ENCODE measurements at regions not wholly inside any gene's neighbourhood (a gene's known extent, or its start where the extent isn't known, plus 50 kb on each side); places are given as distances from the start of the nearest gene placed in this dataset. TPM values are rescaled to one million over a fixed set of nuclear protein-coding genes. Genes with fewer than 3 reads are reported as not detected.
"Not testable (repeated sequence)": the region's sequence is repeated elsewhere in the genome, so short reads cannot be mapped to it uniquely, and the experiment has no call there.

DNA sequence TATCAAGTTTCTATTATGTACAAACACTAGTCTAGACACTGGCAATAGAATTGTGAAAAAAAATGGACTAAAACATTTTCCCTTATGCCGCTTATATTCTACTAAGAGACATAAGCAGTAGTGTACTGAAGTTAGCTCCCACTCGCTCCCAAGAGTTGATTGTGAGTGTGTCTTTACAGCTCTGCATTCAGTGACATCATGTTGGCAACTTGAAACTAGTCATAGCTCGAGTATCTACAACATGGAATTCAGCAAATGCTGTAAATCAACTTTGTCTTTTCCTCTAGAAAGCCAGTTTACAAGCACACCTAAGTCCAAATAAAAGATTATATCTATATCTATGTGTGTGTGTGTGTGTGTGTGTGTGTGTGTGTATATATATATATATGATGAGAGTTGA, 58.8 kb upstream of the MAGI2 start:
- no peak for DNase-seq (ENCODE audit: low read depth)
- TF ChIP-seq, protein P1, sequence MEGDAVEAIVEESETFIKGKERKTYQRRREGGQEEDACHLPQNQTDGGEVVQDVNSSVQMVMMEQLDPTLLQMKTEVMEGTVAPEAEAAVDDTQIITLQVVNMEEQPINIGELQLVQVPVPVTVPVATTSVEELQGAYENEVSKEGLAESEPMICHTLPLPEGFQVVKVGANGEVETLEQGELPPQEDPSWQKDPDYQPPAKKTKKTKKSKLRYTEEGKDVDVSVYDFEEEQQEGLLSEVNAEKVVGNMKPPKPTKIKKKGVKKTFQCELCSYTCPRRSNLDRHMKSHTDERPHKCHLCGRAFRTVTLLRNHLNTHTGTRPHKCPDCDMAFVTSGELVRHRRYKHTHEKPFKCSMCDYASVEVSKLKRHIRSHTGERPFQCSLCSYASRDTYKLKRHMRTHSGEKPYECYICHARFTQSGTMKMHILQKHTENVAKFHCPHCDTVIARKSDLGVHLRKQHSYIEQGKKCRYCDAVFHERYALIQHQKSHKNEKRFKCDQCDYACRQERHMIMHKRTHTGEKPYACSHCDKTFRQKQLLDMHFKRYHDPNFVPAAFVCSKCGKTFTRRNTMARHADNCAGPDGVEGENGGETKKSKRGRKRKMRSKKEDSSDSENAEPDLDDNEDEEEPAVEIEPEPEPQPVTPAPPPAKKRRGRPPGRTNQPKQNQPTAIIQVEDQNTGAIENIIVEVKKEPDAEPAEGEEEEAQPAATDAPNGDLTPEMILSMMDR (IDR thresholded peaks at IDR 0.05; ENCODE audit: insufficient read depth, low read depth, low read length), result no peak
- H3K4me3 ChIP-seq (ENCODE audit: low read depth, low read length), result no peak overlapping the region

- H3K4me3 ChIP-seq (ENCODE audit: low read depth, low read length); DNase-seq (ENCODE audit: low read depth): not testable (repeated sequence)
These were observed 57.6 kb upstream of the MAGI2 start for GRCh38 chr7:79511056-79511455.

DNA sequence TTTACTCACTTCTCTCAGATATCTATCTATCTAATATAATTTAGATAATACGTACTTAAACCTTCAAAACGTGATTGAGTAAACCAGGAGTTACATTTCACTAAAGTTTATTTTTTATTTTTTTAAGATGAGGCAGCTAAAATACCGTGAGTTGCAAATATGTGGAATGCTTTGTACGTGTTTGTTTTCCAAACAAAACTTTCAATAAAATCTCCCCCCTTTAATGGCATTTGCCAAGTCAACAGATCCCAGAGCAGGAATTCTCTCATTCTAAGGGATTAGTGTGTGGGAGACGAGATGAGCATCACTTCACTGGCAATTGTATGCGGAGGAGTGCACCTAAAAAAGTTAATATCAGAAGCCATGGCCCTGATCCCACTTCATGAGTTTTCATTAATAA, 53.7 kb upstream of the MAGI2 start:
- no peak overlapping the region for H3K4me3 ChIP-seq (ENCODE audit: low read depth, low read length)
- TF ChIP-seq, protein P1 (IDR thresholded peaks at IDR 0.05; ENCODE audit: insufficient read depth, low read depth, low read length), result no peak
- DNase-seq (ENCODE audit: low read depth), result peak; percentile 50

DNA sequence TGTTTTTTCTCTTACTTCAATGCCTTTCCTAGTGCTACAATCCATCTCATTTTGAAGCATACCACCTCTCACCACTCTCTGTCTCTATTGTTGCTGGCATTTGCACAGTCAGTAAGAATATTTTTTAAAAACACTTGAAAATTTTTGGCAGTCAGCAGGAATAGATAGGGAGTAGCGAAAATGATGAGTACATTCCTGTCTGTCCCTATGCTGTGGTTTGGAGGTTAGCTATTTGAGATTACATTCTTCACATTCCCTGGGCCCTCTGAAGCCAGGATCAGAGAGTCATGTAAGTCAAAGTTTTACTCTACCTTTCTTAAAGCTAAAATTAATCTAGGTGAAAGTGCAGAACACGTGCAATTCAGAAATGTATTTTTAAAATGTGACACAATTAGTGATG, 53.0 kb upstream of the MAGI2 start:
- peak; percentile 36 for DNase-seq (ENCODE audit: low read depth)
- TF ChIP-seq, protein P1 (IDR thresholded peaks at IDR 0.05; ENCODE audit: insufficient read depth, low read depth, low read length), result no peak
- H3K4me3 ChIP-seq (ENCODE audit: low read depth, low read length), result no peak overlapping the region

DNA sequence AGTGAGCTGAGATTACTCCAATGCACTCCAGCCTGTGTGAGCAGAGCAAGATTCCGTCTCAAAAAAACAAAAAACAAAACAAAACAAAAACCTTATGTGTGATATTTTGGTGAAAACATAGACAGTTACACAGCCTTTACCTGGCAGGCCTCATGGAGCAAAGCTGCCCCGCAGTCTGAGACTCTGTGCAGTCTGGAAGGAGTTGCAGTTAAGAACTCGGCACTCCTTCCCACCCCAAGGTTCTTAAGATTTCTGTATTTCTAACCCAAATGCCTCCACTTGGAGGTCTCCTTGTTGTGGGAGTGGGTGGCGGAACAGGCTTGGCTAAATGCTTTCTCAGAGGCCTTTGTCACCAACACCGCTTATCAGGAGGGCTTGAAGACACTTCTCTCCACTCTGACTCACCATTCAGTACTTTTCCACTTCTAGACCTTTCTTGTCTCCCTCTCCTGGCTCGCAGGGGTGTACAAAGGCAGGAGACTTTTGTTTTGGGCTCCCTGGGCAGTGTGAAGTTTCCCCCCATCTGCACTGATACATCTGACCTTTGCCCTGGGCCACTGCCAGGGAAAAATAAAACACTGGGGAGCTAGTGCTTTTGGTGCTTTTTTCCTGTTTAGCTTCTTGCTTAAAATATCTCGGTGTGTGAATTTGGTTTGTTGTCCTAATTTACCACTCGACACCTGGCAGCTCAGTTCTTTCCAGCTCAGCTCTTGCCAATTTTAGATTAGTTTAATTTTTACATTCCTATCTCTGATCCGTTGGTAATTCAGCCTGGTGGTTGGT, 51.3 kb upstream of the MAGI2 start:
- peak; percentile 59 for DNase-seq (ENCODE audit: low read depth)
- TF ChIP-seq, protein P1 (IDR thresholded peaks at IDR 0.05; ENCODE audit: insufficient read depth, low read depth, low read length), result no peak

More for the DNA sequence above, 51.3 kb upstream of the MAGI2 start:
- H3K4me3 ChIP-seq (ENCODE audit: low read depth, low read length), result no peak overlapping the region

Small RNAs in the stretch of these regions (small RNA-seq; reads per million reads assigned to genes)
- gene RNA5SP234 (not detected), gene RNU6-849P (not detected)
